HCT116 (cell line): ENCODE measurements at regions not wholly inside any gene's neighbourhood (a gene's known extent, or its start where the extent isn't known, plus 50 kb on each side); places are given as distances from the start of the nearest gene placed in this dataset.

ENCODE experiments used
- CTCF ChIP-seq, 3 experiments: fragments of 200-600 bp in 1 of 3; sonication (generic) in 1 of 3; IDR thresholded peaks in 2 of 3; conservative IDR thresholded peaks in 1 of 3; 2 replicates each; pipeline ENCODE4 v1.5.1; 2012 to 2017; ENCODE audit warnings: low read depth in 2 of 3, low read length in 2 of 3, antibody characterized with exemption in 1 of 3, borderline replicate concordance in 1 of 3, control low read depth in 1 of 3, mild to moderate bottlenecking in 1 of 3, mixed read lengths in 1 of 3, mixed run types in 1 of 3, moderate library complexity in 1 of 3; ENCODE audit not compliant: insufficient read depth in 1 of 3
- EZH2 ChIP-seq: fragments of 200-600 bp; sonication (generic); IDR thresholded peaks from 2 replicates; pipeline ENCODE4 v1.6.1; 2017; ENCODE audit warnings: antibody characterized with exemption, mixed run types
- EZH2phosphoT487 ChIP-seq: fragments of 200-600 bp; IDR thresholded peaks from 2 replicates; pipeline ENCODE4 v1.6.1; 2018; ENCODE audit warnings: antibody characterized with exemption, borderline replicate concordance
- FOSL1 ChIP-seq: IDR thresholded peaks from 2 replicates; pipeline ENCODE4 v1.6.1; 2012; ENCODE audit warnings: low read depth
- POLR2A ChIP-seq: IDR thresholded peaks from 2 replicates; pipeline ENCODE4 v1.7.0; 2011; ENCODE audit warnings: borderline replicate concordance; ENCODE audit not compliant: insufficient read depth, insufficient read length; ENCODE audit errors: extremely low read depth
- POLR2AphosphoS5 ChIP-seq: IDR thresholded peaks from 2 replicates; pipeline ENCODE4 v1.6.1; 2011; ENCODE audit warnings: mild to moderate bottlenecking, low read depth, low read length, moderate library complexity
- SIN3A ChIP-seq: IDR thresholded peaks from 2 replicates; pipeline ENCODE4 v1.6.1; 2012; ENCODE audit warnings: low read depth
- SRF ChIP-seq: IDR thresholded peaks from 2 replicates; pipeline ENCODE4 v1.6.1; 2012; ENCODE audit warnings: low read depth
- YY1 ChIP-seq: IDR thresholded peaks from 2 replicates; pipeline ENCODE4 v1.6.1; 2011; ENCODE audit warnings: low read length, low read depth, moderate library complexity, mild to moderate bottlenecking; ENCODE audit not compliant: insufficient replicate concordance; ENCODE audit errors: extremely low read depth

DNA sequence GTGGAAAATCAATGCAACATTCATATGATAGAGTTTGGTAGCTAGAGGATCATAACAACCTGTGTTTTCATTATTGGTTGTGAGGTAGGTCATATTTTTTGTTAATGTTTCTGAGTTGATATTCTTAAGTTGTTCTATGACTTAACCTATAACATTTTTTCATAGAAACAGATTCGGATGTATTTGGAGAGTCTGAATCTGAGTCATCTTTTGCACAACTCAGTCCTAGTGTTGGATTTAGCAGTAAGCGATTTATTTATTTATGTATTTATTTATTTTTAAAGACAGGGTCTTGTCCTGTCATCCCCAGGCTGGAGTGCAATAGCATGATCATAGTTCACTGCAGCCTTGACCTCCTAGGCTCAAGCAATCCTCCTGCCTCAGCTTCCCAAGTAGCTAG is 292.8 kb upstream of the ZNF717 start:
- TF ChIP-seq POLR2A (no peak), SIN3A (no peak), CTCF (IDR thresholded peaks at IDR 0.05 in 2 of 3, conservative IDR thresholded peaks at IDR 0.05 in 1 of 3; ENCODE audit: borderline replicate concordance in 1 of 3, insufficient read depth in 1 of 3, low read depth in 2 of 3, low read length in 2 of 3) (no peak), SRF (no peak), POLR2AphosphoS5 (no peak), EZH2phosphoT487 (no peak), YY1 (no peak), EZH2 (no peak), FOSL1 (no peak)
